Transverse colon (tissue), 4 donors: ENCODE measurements at regions not wholly inside any gene's neighbourhood (a gene's known extent, or its start where the extent isn't known, plus 50 kb on each side); places are given as distances from the start of the nearest gene placed in this dataset.

Experiments used
- CTCF ChIP-seq, 5 experiments: fragments of 200-600 bp in 3 of 5; fragments of 450-650 bp in 2 of 5; sonication (generic) in 3 of 5; IDR thresholded peaks; 1 replicate in 2 of 5; 2 replicates in 3 of 5; pipeline ENCODE4 v1.5.1; 2016 to 2017; ENCODE audit warnings: antibody characterized with exemption in 5 of 5, inconsistent platforms in 3 of 5, mild to moderate bottlenecking in 2 of 5, moderate library complexity in 1 of 5
- POLR2A ChIP-seq: fragments of 450-650 bp; IDR thresholded peaks from one replicate; pipeline ENCODE4 v1.6.1; 2016; ENCODE audit warnings: antibody characterized with exemption, mild to moderate bottlenecking, moderate library complexity
- POLR2AphosphoS5 ChIP-seq, 3 donors: sonication (generic); formaldehyde crosslinking; IDR thresholded peaks; one replicate each; pipeline ENCODE4 v1.6.1; 2016; ENCODE audit warnings: antibody characterized with exemption in 3 of 3

DNA sequence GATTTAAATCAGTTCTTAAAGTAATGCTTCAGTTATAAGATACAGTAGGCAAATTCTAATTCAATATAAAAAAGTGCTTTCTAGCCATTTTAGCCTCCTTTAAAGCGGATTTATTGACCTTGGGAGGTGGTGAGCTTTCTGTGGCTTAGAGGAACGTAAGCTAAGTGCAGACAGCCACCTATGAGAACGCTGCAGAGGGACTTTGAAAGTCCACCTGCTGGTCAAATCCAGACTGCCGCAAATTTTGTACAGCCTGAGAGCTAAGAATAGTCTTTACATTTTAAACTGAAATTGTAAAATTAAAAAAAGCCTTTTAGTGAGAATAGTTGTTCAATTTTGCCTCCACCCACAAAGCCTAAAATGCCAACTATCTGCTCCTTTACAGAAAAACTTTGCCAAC lies 67.0 kb upstream of the SSX2IP start:
- TF ChIP-seq CTCF (IDR thresholded peaks at IDR 0.05) (no peak), POLR2A (no peak), POLR2AphosphoS5 (IDR thresholded peaks at IDR 0.05) (no peak)
